Osteocyte (in vitro differentiated cells): ENCODE measurements at regions not wholly inside any gene's neighbourhood (a gene's known extent, or its start where the extent isn't known, plus 50 kb on each side); places are given as distances from the start of the nearest gene placed in this dataset.

Source experiments
- DNase-seq: peaks from one replicate; pipeline ENCODE4 v3.0.0; 2021; ENCODE audit warnings: mixed read lengths; ENCODE audit not compliant: unreplicated experiment; ENCODE audit errors: extremely low spot score
- H3K27ac Mint-ChIP-seq: one replicate; pipeline ENCODE4 v1.8.0; 2021; ENCODE audit warnings: mild to moderate bottlenecking, mixed read lengths; ENCODE audit not compliant: unreplicated experiment
- H3K27me3 Mint-ChIP-seq: one replicate; pipeline ENCODE4 v1.8.0; 2021; ENCODE audit warnings: mixed read lengths; ENCODE audit not compliant: unreplicated experiment
- H3K36me3 Mint-ChIP-seq: one replicate; pipeline ENCODE4 v1.8.0; 2021; ENCODE audit warnings: mixed read lengths; ENCODE audit not compliant: unreplicated experiment
- H3K4me1 Mint-ChIP-seq: one replicate; pipeline ENCODE4 v1.8.0; 2021; ENCODE audit warnings: mixed read lengths; ENCODE audit not compliant: unreplicated experiment
- H3K4me3 Mint-ChIP-seq: one replicate; pipeline ENCODE4 v1.8.0; 2021; ENCODE audit warnings: mild to moderate bottlenecking, moderate library complexity, mixed read lengths; ENCODE audit not compliant: unreplicated experiment
- H3K9me3 Mint-ChIP-seq: one replicate; pipeline ENCODE4 v1.8.0; 2021; ENCODE audit warnings: mixed read lengths; ENCODE audit not compliant: unreplicated experiment
- CTCF ChIP-seq: fragments of 200-600 bp; sonication (generic); IDR thresholded peaks from 2 replicates; pipeline ENCODE4 v1.5.0; 2021; ENCODE audit warnings: antibody characterized with exemption, mild to moderate bottlenecking, moderate library complexity

GRCh38 chr7:125512373-125512772 lies 582.7 kb upstream of the POT1 start:
- H3K9me3 Mint-ChIP-seq, result no peaks in the 10 kb centered on the region
- no peak overlapping the region for H3K27ac Mint-ChIP-seq
- no peaks in the 10 kb centered on the region for H3K4me1 Mint-ChIP-seq
- H3K4me3 Mint-ChIP-seq, result no peak overlapping the region
- no peaks in the 10 kb centered on the region for H3K27me3 Mint-ChIP-seq
- no peak for TF ChIP-seq CTCF
- H3K36me3 Mint-ChIP-seq, result no peaks in the 10 kb centered on the region
- no peak for DNase-seq

GRCh38 chr7:125511310-125511709 lies 581.7 kb upstream of the POT1 start:
- Mint-ChIP-seq H3K36me3 (no peaks in the 10 kb centered on the region), H3K27ac (no peak overlapping the region), H3K9me3 (no peaks in the 10 kb centered on the region), H3K4me3 (no peak overlapping the region), H3K4me1 (no peaks in the 10 kb centered on the region), H3K27me3 (no peaks in the 10 kb centered on the region)
- DNase-seq, result no peak
- TF ChIP-seq CTCF, result no peak

GRCh38 chr7:125506331-125506730 lies 576.7 kb upstream of the POT1 start:
- H3K36me3 Mint-ChIP-seq, result no peaks in the 10 kb centered on the region
- H3K4me3 Mint-ChIP-seq, result no peak overlapping the region
- H3K9me3 Mint-ChIP-seq, result peaks cover 8% of the 10 kb centered on the region
- no peak overlapping the region for H3K27ac Mint-ChIP-seq
- no peak for TF ChIP-seq CTCF
- DNase-seq, result no peak
- no peaks in the 10 kb centered on the region for H3K27me3 Mint-ChIP-seq
- peaks cover 10% of the 10 kb centered on the region for H3K4me1 Mint-ChIP-seq

GRCh38 chr7:125504848-125505247 lies 575.2 kb upstream of the POT1 start:
- H3K36me3 Mint-ChIP-seq, result no peaks in the 10 kb centered on the region
- no peak for TF ChIP-seq CTCF
- no peak for DNase-seq
- peaks cover 8% of the 10 kb centered on the region for H3K9me3 Mint-ChIP-seq
- H3K27ac Mint-ChIP-seq, result peak overlapping the region; percentile 70
- no peak overlapping the region for H3K4me3 Mint-ChIP-seq
- H3K27me3 Mint-ChIP-seq, result no peaks in the 10 kb centered on the region
- H3K4me1 Mint-ChIP-seq, result peaks cover 10% of the 10 kb centered on the region

- no peaks in the 10 kb centered on the region for H3K36me3 Mint-ChIP-seq
- H3K9me3 Mint-ChIP-seq, result peaks cover 4% of the 10 kb centered on the region
- H3K4me3 Mint-ChIP-seq, result no peak overlapping the region
- H3K4me1 Mint-ChIP-seq, result peaks cover 4% of the 10 kb centered on the region
- no peak for TF ChIP-seq CTCF
- no peak for DNase-seq
- H3K27ac Mint-ChIP-seq, result no peak overlapping the region
- no peaks in the 10 kb centered on the region for H3K27me3 Mint-ChIP-seq
Measured at GRCh38 chr7:125495997-125496396, 566.4 kb upstream of the POT1 start.
